ENCODE measurements at regions not wholly inside any gene's neighbourhood (a gene's known extent, or its start where the extent isn't known, plus 50 kb on each side); places are given as distances from the start of the nearest gene placed in this dataset.

DNA sequence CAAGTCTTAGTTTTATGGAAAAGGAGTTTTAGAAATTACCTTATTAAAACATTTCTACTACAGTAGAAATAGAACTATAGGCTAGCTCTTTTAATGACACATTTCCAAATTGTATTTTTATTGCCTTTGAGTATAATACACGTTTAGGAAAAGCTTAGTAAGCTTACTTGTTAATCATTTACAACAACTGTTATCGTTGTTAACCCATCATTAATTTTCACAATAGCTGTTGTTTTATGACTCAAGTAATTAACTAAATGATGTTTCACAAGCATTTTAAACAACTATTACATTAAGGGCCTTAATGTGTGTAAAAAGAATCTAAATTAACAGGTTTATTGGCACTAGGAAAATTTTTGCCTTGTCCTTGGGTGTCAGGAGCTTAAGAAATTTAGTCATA lies 120.5 kb upstream of the THRB start:
- TF ChIP-seq, protein P1, sequence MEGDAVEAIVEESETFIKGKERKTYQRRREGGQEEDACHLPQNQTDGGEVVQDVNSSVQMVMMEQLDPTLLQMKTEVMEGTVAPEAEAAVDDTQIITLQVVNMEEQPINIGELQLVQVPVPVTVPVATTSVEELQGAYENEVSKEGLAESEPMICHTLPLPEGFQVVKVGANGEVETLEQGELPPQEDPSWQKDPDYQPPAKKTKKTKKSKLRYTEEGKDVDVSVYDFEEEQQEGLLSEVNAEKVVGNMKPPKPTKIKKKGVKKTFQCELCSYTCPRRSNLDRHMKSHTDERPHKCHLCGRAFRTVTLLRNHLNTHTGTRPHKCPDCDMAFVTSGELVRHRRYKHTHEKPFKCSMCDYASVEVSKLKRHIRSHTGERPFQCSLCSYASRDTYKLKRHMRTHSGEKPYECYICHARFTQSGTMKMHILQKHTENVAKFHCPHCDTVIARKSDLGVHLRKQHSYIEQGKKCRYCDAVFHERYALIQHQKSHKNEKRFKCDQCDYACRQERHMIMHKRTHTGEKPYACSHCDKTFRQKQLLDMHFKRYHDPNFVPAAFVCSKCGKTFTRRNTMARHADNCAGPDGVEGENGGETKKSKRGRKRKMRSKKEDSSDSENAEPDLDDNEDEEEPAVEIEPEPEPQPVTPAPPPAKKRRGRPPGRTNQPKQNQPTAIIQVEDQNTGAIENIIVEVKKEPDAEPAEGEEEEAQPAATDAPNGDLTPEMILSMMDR (IDR thresholded peaks at IDR 0.05), result no peak
- no peak for TF ChIP-seq POLR2A (IDR thresholded peaks at IDR 0.05)
